ENCODE measurements at regions not wholly inside any gene's neighbourhood (a gene's known extent, or its start where the extent isn't known, plus 50 kb on each side); places are given as distances from the start of the nearest gene placed in this dataset.
"Not testable (repeated sequence)": the region's sequence is repeated elsewhere in the genome, so short reads cannot be mapped to it uniquely, and the experiment has no call there.

GRCh38 chr6:164359036-164359435 is 944.5 kb downstream of the QKI start:
- no peak for DNase-seq

- DNase-seq: no peak
Observed at GRCh38 chr6:164356814-164357213, 942.3 kb downstream of the QKI start.

- no peak for DNase-seq
Observed at GRCh38 chr6:164347455-164347854, 932.9 kb downstream of the QKI start.

- no peak for DNase-seq
Observed at GRCh38 chr6:164346631-164347030, 932.1 kb downstream of the QKI start.

GRCh38 chr6:164345806-164346496 is 931.4 kb downstream of the QKI start:
- DNase-seq: no peak

GRCh38 chr6:164345327-164345726 is 930.8 kb downstream of the QKI start:
- no peak for DNase-seq

GRCh38 chr6:164344801-164345291 is 930.3 kb downstream of the QKI start:
- DNase-seq: peak; percentile 15 to 37

GRCh38 chr6:164339442-164339841 is 924.9 kb downstream of the QKI start:
- not testable (repeated sequence) for DNase-seq

- DNase-seq: no peak
Observed at GRCh38 chr6:164337925-164338397, 923.4 kb downstream of the QKI start.

GRCh38 chr6:164337024-164337924 is 922.8 kb downstream of the QKI start:
- no peak for DNase-seq

GRCh38 chr6:164336455-164336854 is 921.9 kb downstream of the QKI start:
- no peak for DNase-seq

- no peak for DNase-seq
Observed at GRCh38 chr6:164331026-164331425, 916.5 kb downstream of the QKI start.

- DNase-seq: no peak
Observed at GRCh38 chr6:164325168-164325567, 910.6 kb downstream of the QKI start.

- DNase-seq: no peak
Observed at GRCh38 chr6:164322533-164322932, 908.0 kb downstream of the QKI start.

- DNase-seq: no peak
Observed at GRCh38 chr6:164321297-164321696, 906.8 kb downstream of the QKI start.

GRCh38 chr6:164315376-164315775 is 900.9 kb downstream of the QKI start:
- DNase-seq: no peak

GRCh38 chr6:164308339-164308738 is 893.8 kb downstream of the QKI start:
- DNase-seq: no peak

- DNase-seq: no peak
Observed at GRCh38 chr6:164303102-164303964, 888.8 kb downstream of the QKI start.

- no peak for DNase-seq
Observed at GRCh38 chr6:164296411-164296810, 881.9 kb downstream of the QKI start.

GRCh38 chr6:164294047-164294784 is 879.7 kb downstream of the QKI start:
- no peak for DNase-seq

- DNase-seq: no peak
Observed at GRCh38 chr6:164291224-164291623, 876.7 kb downstream of the QKI start.

GRCh38 chr6:164290101-164290500 is 875.6 kb downstream of the QKI start:
- no peak for DNase-seq
